Peyer's patch (tissue), 4 donors: ENCODE measurements at regions not wholly inside any gene's neighbourhood (a gene's known extent, or its start where the extent isn't known, plus 50 kb on each side); places are given as distances from the start of the nearest gene placed in this dataset.

Experiments used
- CTCF ChIP-seq, 6 experiments: fragments of 450-650 bp in 4 of 6; fragments of 200-600 bp in 2 of 6; sonication (generic) in 1 of 6; IDR thresholded peaks; one replicate each; pipeline ENCODE4 v1.5.1; 2017 to 2019; ENCODE audit warnings: antibody characterized with exemption in 6 of 6, mild to moderate bottlenecking in 3 of 6, moderate library complexity in 1 of 6
- POLR2A ChIP-seq, 2 donors: fragments of 450-650 bp; IDR thresholded peaks; one replicate each; pipeline ENCODE4 v1.5.1; 2017; ENCODE audit warnings: antibody characterized with exemption in 2 of 2, mild to moderate bottlenecking in 2 of 2, moderate library complexity in 2 of 2

- no peak for TF ChIP-seq CTCF (IDR thresholded peaks at IDR 0.05)
- TF ChIP-seq POLR2A (IDR thresholded peaks at IDR 0.05) = no peak
These were observed 297.5 kb upstream of the DPH6 start for GRCh38 chr15:35843498-35843897.
